ENCODE measurements at regions not wholly inside any gene's neighbourhood (a gene's known extent, or its start where the extent isn't known, plus 50 kb on each side); places are given as distances from the start of the nearest gene placed in this dataset.

DNA sequence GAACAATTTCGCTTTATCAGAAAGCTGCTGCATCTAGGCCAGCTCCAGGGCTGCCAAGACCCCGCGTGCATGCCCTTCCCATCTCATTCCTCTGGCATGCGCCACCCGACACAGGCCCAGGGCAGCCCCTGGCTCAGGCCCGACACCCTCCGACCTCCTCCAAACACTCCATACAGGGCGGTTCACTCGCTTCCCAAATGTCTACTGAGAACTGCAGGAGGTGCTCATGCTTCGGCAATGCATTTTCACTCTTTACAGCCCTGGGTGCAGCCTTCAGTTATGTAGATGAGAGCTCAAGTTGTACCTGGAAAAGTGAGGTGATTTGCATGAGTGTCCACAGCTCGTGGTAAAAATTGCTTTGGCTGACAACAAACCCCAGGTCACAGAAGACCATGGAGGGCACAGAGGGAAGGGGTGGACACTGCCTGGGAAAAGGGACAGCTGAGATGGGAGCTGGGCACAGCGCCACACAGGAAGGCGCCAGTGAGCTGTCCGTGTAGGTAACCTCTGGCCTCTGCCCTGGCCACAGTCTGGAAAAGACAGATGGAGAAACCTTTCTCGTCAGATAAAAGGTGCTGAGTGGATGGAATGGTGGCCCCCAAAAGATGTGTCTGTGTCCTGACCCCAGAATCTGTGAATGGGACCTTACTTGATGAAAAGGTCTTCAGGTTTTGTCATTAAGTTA, 1351.9 kb downstream of the BRD1 start:
- no peak overlapping the region for H3K4me3 ChIP-seq (ENCODE audit: low read depth, low read length)
- DNase-seq (ENCODE audit: low read depth): no peak
- TF ChIP-seq, protein P1, sequence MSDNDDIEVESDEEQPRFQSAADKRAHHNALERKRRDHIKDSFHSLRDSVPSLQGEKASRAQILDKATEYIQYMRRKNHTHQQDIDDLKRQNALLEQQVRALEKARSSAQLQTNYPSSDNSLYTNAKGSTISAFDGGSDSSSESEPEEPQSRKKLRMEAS (IDR thresholded peaks at IDR 0.05; ENCODE audit: low read depth, low read length): no peak
- TF ChIP-seq, protein P2, sequence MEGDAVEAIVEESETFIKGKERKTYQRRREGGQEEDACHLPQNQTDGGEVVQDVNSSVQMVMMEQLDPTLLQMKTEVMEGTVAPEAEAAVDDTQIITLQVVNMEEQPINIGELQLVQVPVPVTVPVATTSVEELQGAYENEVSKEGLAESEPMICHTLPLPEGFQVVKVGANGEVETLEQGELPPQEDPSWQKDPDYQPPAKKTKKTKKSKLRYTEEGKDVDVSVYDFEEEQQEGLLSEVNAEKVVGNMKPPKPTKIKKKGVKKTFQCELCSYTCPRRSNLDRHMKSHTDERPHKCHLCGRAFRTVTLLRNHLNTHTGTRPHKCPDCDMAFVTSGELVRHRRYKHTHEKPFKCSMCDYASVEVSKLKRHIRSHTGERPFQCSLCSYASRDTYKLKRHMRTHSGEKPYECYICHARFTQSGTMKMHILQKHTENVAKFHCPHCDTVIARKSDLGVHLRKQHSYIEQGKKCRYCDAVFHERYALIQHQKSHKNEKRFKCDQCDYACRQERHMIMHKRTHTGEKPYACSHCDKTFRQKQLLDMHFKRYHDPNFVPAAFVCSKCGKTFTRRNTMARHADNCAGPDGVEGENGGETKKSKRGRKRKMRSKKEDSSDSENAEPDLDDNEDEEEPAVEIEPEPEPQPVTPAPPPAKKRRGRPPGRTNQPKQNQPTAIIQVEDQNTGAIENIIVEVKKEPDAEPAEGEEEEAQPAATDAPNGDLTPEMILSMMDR (IDR thresholded peaks at IDR 0.05; ENCODE audit: low read depth, low read length): no peak
- no peak for TF ChIP-seq POLR2A (IDR thresholded peaks at IDR 0.05; ENCODE audit: extremely low read depth, insufficient read length)
- no peak for TF ChIP-seq MYC (IDR thresholded peaks at IDR 0.05; ENCODE audit: low read depth, low read length)

DNA sequence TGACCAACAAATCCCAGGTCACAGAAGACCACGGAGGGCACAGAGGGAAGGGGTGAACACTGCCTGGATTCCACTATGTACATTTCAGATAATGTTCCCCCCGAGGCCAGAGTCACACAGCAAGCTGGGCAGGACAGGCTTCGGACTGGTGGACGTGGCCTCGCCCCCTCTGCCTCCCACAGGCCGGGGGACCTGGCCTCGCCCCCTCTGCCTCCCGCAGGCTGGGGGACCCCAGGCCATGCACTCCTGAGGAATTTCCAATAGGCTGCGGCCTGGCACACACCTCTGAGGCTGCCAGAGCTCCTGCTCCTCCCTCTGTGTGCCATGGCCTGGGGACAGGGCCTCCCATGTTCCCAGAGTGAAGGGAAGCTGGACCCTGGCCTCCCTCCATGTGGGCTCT, 1352.8 kb downstream of the BRD1 start:
- DNase-seq (ENCODE audit: low read depth): no peak
- TF ChIP-seq, protein P2 (IDR thresholded peaks at IDR 0.05; ENCODE audit: low read depth, low read length): no peak
- H3K4me3 ChIP-seq (ENCODE audit: low read depth, low read length): no peak overlapping the region

DNA sequence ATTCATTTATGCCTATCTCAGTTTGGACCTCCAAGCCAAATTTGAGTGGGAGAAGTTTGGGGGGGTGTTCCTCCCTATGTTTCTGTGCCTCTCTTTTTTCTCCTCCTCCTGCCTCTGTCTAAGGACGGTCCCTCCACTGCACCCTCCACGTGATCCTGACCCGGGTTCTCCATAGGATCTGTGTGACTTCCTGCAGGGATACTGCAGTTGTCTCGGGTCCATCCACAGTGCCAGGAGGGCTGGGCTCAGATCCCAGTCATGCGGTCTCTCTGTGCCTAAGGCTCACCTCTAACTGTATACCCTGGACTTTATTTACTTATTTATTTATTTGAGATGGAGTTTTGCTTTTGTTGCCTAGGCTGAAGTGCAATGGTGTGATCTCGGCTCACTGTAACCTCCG, 1354.5 kb downstream of the BRD1 start:
- DNase-seq (ENCODE audit: low read depth): no peak
- no peak overlapping the region for H3K4me3 ChIP-seq (ENCODE audit: low read depth, low read length)
- TF ChIP-seq, protein P2 (IDR thresholded peaks at IDR 0.05; ENCODE audit: low read depth, low read length): no peak
- no peak for TF ChIP-seq MYC (IDR thresholded peaks at IDR 0.05; ENCODE audit: low read depth, low read length)
- TF ChIP-seq, protein P1 (IDR thresholded peaks at IDR 0.05; ENCODE audit: low read depth, low read length): no peak
- TF ChIP-seq POLR2A (IDR thresholded peaks at IDR 0.05; ENCODE audit: extremely low read depth, insufficient read length): no peak

DNA sequence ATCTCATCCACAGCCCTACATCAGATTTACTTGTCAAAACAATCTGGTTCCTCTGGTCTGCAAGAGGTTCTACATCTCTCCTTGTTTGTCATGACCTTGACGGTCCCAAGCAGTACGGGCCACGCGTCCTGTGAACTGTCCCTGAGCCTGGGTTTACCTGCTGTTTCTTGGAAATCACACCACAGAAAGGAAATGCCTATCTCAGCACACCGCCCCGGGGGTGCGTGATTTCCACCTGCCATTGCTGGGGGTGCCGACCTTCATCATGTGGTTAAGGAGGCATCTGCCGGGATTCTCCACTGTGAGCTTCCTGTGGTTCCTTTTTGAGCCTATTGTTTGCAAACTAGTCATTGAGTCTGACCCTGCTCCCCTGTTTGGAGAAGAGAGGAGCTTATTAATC, 1363.4 kb downstream of the BRD1 start:
- no peak overlapping the region for H3K4me3 ChIP-seq (ENCODE audit: low read depth, low read length)
- no peak for TF ChIP-seq POLR2A (IDR thresholded peaks at IDR 0.05; ENCODE audit: extremely low read depth, insufficient read length)
- TF ChIP-seq, protein P2 (IDR thresholded peaks at IDR 0.05; ENCODE audit: low read depth, low read length): no peak
- TF ChIP-seq MYC (IDR thresholded peaks at IDR 0.05; ENCODE audit: low read depth, low read length): no peak
- TF ChIP-seq, protein P1 (IDR thresholded peaks at IDR 0.05; ENCODE audit: low read depth, low read length): no peak
- DNase-seq (ENCODE audit: low read depth): no peak

DNA sequence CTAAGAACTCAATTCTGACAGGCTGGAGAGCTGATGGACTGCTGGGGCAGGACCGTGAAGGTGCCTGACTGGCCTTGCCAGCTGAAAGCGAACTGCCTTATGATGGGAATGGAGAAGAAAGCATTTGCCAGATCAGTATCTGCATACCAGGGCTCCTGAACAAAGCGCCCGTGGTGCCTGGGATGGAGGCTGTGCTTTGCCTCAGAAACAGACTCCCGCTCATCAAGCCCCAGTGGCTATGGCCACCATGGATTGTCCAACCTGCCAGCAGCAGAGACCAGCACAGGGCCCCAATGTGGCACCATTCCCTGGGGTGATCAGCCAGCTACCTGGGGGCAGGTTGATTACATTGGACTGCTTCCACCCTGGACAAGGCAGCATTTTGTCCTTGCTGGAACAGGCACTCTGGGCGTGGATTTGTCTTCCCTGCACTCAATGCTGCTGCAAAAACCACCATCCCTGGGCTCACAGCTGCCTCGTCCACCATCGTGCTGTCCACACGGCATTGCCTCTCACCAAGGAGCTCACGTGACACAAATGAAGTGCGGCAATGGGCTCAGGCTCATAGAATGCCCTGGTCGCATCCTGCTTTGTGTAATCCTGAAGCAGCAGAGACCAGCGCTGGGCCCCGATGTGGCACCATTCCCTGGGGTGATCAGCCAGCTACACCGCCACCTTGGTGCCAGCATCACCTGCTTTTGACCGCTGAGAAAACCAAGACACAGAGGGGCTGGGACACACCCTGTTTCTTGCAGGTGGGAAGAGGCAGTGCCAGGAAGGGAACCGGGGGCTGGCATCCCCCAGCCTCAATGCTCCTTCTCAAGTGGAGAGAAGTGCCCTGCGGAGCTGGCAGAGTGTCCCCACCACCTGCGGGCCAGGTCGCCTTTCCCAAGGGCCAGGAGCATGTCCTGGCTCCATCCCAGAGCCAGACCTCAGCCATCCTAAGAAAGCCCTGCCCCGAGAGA, 1367.5 kb downstream of the BRD1 start:
- TF ChIP-seq, protein P1 (IDR thresholded peaks at IDR 0.05; ENCODE audit: low read depth, low read length): no peak
- TF ChIP-seq POLR2A (IDR thresholded peaks at IDR 0.05; ENCODE audit: extremely low read depth, insufficient read length) (no peak), MYC (IDR thresholded peaks at IDR 0.05; ENCODE audit: low read depth, low read length) (no peak)
- TF ChIP-seq, protein P2 (IDR thresholded peaks at IDR 0.05; ENCODE audit: low read depth, low read length): no peak
- H3K4me3 ChIP-seq (ENCODE audit: low read depth, low read length): no peak overlapping the region
- DNase-seq (ENCODE audit: low read depth): no peak

Measured in NB4 (cell line).